CD4-positive, alpha-beta T cell treated with Interleukin-4 for 4 hours (primary cell): ENCODE measurements at regions not wholly inside any gene's neighbourhood (a gene's known extent, or its start where the extent isn't known, plus 50 kb on each side); places are given as distances from the start of the nearest gene placed in this dataset.
"Not testable (repeated sequence)": the region's sequence is repeated elsewhere in the genome, so short reads cannot be mapped to it uniquely, and the experiment has no call there.

ENCODE experiments used
- DNase-seq: peaks from one replicate; pipeline ENCODE4 v3.0.0-alpha.2; 2020

DNA sequence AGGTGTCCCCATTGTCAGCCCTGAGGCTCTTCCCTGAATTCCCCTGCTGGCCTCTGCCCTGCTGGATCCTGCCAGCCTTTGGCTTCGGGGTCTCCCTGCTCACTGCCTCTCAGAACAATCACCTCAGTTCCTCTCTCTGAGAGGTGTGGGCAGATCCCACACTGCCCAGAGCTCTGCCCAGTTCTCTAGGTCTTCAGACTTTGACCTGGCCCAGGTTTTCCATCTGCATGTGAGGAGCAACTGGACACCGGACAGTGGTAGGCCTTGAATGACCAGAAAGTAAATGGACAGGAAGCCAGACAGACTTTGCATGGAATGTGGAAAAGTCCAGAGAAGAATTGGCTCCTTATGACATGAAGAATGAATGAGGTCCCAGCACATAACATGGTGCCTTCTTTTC is 111.8 kb downstream of the FOXD4L6 start:
- not testable (repeated sequence) for DNase-seq

DNA sequence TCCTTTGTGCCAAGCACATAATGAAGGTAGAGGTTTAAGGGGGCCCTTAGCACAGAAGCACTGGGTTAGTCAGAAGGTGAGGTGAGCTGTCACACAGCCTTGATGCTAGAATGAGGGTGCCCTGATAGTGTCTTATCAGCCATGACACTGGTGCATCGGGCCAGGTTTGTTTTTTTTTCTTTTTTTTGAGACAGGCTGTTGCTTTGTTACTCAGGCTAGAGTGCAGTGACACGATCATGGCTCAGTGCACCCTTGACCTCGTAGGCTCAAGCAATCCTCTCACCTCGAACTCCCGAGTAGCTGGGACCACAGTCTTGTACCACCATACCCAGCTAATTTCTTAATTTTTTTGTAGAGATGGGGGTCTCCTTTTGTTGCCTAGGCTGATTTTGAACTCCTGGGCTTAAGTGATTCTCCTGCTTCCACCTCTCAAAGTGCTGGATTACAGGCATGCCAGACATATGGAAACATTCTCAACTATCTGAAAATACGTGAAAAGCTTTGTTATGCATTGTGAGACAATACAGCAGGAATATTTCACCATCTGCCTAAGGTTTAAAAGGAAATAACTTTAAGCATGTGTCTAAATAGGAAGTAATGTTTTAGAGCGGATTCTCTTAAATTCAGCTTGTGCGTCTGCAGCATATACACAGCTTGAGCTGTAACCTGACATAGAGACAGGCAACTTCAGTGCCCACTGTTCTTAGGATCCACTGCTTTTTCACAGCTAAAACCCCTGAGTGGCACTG is 128.4 kb downstream of the FOXD4L6 start:
- DNase-seq, result not testable (repeated sequence)

GRCh38 chr9:40995490-40995889 is 133.0 kb downstream of the FOXD4L6 start:
- not testable (repeated sequence) for DNase-seq

GRCh38 chr9:40993842-40994241 is 134.6 kb downstream of the FOXD4L6 start:
- DNase-seq, result not testable (repeated sequence)

DNA sequence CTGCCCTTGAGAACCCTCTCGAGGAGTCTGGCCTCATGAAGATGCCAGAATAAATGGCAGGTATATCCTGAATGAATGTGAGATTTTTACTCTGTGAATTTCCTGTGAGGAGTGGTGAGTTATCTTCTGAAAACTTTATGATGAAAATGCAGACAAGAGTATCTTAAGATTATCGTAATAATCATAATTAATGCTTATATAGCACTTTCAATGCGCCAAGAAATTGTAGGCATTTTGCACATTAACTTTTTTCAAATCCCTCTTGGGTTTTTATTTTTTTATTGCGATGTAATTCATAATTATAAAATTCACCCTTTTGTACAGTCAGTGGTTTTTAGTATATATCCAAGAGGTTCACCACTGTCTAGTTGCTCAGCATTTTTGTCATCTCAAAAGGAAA is 135.1 kb downstream of the FOXD4L6 start:
- not testable (repeated sequence) for DNase-seq

DNA sequence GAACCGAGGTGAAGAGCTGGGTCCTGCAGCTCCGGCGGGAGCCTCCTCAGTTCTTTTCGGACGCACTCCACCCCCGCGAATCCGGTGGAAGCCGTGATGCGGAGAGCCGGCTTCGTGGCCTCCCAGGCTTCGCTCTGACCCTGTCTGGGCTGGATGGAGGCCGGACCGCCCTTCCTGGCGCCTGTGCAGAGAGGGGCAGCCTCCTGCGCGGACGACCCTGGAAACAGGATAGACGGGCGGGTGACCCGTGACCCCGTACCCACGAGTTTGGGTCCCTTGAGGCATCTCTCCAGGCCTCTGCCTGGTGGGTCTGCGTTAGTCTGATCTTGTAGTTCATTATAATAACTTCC is 136.0 kb downstream of the FOXD4L6 start:
- not testable (repeated sequence) for DNase-seq

GRCh38 chr9:40991741-40992471 is 136.6 kb downstream of the FOXD4L6 start:
- DNase-seq, result peak; percentile 99

GRCh38 chr9:40991100-40991740 is 137.3 kb downstream of the FOXD4L6 start:
- DNase-seq, result not testable (repeated sequence)

DNA sequence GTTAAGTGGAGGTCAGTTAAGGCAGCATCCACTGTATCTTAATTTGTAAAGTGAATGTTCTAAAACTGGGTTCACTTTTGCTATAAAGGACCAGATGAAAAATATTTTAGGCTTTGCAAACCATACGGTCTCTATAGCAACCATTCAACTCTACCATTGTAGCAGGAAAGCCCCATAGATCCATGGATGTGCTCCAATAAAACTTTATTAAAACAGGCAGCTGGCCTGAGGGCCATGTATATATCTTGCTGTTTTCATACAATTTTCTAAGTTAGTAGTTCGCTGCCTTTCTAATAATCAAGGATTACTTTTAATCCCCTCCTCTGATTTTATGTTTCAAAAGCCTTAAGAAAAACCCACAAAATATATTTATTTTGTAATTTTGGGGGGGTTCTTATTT is 142.1 kb downstream of the FOXD4L6 start:
- not testable (repeated sequence) for DNase-seq

- not testable (repeated sequence) for DNase-seq
These were observed 153.1 kb downstream of the FOXD4L6 start for GRCh38 chr9:40975351-40975750.

DNA sequence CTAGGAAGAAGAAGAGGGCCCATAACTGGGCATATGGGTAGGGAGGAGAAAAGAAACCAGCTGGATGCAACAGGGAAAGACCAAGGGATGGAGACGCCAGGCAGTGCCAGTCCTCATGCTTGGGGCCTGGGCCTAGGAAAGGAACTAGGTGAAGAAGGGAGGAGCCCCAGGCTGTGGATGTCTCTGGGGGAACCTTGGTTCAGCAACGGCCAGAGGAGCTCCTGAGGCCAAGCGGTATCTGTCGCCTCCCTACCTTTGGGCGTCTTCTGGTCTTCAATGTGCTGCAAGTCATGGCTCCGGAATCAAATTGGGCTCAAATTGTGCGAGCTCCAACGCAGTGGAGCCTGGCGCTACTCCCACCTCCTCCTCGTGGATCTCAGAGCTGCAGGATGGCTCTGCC is 153.6 kb downstream of the FOXD4L6 start:
- not testable (repeated sequence) for DNase-seq

DNA sequence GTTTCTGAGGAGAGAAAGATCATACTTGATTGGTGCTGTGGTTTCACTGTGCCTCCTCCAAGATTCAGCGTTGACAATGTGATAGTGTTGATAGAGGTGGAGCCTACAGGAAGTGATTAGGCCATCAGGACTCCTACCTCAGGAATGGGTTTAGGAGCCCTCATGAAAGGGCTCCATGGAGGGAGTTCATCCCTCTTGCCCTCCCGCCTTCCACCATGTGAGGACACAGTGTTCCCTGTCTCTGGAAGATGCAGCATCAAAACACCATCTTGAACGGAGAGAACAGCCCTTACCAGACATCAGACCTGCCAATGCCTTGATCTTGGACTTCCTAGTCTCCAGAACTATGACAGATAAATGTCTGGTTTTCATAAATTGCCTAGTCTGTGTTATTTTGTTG is 156.7 kb downstream of the FOXD4L6 start:
- not testable (repeated sequence) for DNase-seq

GRCh38 chr9:40970340-40970739 is 158.1 kb downstream of the FOXD4L6 start:
- not testable (repeated sequence) for DNase-seq

DNA sequence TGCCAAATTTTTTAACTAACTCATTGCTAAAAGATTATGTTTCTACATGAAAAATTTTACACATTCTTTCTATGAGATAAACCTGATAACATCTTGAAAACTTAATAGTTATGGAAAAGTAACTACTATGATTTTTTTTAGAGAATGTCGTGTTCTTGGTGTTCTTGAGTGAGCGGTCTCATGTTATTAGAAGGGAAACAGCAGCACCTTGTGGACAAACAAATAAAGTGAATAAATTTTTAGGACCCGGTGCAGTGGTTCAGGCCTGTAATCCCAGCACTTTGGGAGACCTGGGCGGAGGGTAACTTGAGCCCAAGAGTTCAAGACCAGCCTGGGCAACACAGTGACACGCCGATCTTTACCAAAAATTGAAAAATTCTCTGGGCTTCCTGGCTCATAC is 166.0 kb downstream of the FOXD4L6 start:
- not testable (repeated sequence) for DNase-seq

DNA sequence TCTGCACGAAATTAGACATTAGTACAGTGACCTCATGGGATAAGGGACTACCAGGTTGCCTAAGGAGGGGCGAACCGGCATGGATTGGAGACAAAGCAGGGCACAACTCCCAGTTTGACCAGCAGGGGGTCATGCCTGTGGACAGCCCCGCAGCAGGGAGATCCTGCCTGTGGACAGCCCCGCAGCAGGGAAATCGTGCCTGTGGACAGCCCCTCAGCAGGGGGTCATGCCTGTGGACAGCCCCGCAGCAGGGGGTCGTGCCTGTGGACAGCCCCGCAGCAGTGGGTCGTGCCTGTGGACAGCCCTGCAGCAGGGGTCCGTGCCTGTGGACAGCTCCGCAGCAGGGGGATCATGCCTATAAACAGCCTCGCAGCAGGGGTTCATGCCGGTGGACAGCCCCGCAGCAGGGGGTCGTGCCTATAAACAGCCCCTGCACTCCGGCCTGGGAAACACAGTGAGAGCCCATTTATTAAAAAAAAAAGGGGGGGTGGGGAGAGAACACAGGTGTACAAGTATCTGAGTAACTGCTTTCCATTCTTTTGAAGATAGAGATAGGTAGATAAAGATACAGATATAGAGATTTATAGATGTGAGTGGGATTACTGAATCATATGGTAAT is 176.5 kb downstream of the FOXD4L6 start:
- not testable (repeated sequence) for DNase-seq

- DNase-seq, result not testable (repeated sequence)
These were observed 182.3 kb downstream of the FOXD4L6 start for GRCh38 chr9:40946228-40946627.

- DNase-seq, result not testable (repeated sequence)
These were observed 185.8 kb downstream of the FOXD4L6 start for GRCh38 chr9:40942730-40943129.

DNA sequence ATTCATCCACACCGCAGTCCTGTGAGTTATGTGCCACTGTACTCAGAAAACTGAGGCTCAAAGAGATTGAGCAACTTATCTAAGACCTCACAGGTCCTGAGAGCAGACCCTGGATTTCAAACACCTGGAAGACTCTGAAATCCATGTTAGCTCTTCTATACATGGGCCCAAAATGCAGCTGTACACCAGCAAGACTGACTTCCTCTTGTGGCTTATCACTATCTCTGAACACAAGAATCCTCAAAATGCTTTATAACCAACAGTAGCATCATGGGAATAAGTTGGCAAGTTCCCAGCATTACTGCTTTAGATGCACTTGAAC is 188.6 kb downstream of the FOXD4L6 start:
- not testable (repeated sequence) for DNase-seq

DNA sequence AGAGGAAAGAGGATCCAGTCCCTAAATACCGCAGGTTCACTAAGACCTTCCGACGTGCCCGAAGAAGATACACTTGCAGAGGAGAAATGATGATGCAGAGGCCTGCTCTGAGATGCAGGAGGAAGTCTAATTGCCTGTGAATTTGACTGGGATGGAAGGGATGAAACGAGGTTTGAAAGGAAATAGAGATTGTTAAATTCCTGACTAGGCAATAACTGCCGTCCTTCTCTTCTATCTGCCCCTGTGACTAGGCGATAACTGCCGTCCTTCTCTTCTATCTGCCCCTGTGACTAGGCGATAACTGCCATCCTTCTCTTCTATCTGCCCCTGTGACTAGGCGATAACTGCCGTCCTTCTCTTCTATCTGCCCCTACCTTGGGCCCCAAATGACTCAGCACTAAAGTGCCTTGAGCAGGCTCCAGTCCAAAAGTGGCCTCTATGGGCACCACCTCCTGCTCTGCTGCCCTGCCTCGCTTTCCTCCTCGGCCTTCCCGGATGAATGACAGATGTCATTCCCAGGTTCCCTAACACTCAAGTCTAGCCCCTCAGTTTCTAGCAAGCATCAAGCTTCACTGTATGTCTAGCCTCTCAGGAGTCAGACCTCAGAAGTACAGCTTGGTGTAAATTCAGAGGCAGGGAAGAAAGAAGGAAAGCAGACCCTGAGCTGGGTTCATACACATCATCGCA is 189.1 kb downstream of the FOXD4L6 start:
- DNase-seq, result not testable (repeated sequence)

DNA sequence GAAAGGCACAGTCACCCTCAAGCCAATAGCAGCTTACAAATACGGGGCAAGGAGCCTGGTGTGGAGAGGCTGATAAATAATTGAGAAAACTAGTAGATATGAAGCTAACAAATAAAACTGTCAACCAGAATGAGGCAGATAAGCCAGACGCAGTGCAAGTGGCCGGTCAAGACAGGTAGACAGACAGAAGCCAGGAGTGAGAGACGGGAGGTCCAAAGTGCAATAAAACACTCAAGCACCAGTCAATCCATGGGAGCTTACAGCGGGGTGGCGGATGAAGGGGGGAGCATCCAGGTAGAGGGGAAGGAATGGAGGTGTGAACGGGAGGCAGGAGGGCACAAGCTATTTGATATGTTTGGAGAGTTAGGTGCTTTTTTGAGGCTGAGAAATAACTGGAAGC is 193.1 kb downstream of the FOXD4L6 start:
- DNase-seq, result no peak

GRCh38 chr9:40934480-40934879 is 194.0 kb downstream of the FOXD4L6 start:
- not testable (repeated sequence) for DNase-seq

- DNase-seq, result not testable (repeated sequence)
These were observed 198.1 kb downstream of the FOXD4L6 start for GRCh38 chr9:40930426-40930825.

DNA sequence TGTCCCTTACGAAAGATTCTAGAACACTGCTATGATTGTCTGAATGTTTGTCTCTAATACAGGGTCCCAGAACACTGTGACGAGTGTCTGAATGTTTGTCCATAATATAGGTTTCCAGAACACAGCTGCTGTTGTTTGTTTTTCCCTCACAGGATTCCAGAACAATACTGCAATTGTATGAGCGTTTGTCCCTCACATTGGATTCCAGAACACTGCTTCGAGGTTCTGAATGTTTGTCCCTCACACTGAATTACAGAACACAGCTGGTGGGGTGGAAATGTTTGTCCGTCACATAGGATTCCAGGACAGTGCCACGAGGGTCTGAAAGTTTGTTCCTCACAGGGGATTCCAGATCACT is 199.0 kb downstream of the FOXD4L6 start:
- DNase-seq, result not testable (repeated sequence)
